Mucosa of stomach (tissue), 1 donor: ENCODE measurements at regions not wholly inside any gene's neighbourhood (a gene's known extent, or its start where the extent isn't known, plus 50 kb on each side); places are given as distances from the start of the nearest gene placed in this dataset.

Experiments
- H3K27me3 ChIP-seq: one replicate; pipeline ENCODE4 v1.7.0; 2013; ENCODE audit warnings: mild to moderate bottlenecking, low read length; ENCODE audit not compliant: control insufficient read depth, insufficient read depth
- H3K36me3 ChIP-seq: one replicate; pipeline ENCODE4 v1.7.0; 2013; ENCODE audit warnings: low read length; ENCODE audit not compliant: control insufficient read depth, insufficient read depth
- H3K4me1 ChIP-seq: one replicate; pipeline ENCODE4 v1.7.0; 2013; ENCODE audit warnings: mild to moderate bottlenecking, low read length; ENCODE audit not compliant: control insufficient read depth, insufficient read depth
- H3K4me3 ChIP-seq: one replicate; pipeline ENCODE4 v1.7.0; 2013; ENCODE audit warnings: low read length
- H3K9ac ChIP-seq: one replicate; pipeline ENCODE4 v1.7.0; 2013; ENCODE audit warnings: mild to moderate bottlenecking, low read length, moderate library complexity
- H3K9me3 ChIP-seq: one replicate; pipeline ENCODE4 v1.7.0; 2013; ENCODE audit warnings: mild to moderate bottlenecking, low read length, moderate library complexity; ENCODE audit not compliant: control insufficient read depth
- donor health status: Pancreatic carcinoma.

- H3K9ac ChIP-seq, result no peak overlapping the region
- H3K36me3 ChIP-seq, result no peaks in the 10 kb centered on the region
- no peak overlapping the region for H3K4me3 ChIP-seq
- H3K27me3 ChIP-seq, result no peaks in the 10 kb centered on the region
- H3K9me3 ChIP-seq, result no peaks in the 10 kb centered on the region
- H3K4me1 ChIP-seq, result no peaks in the 10 kb centered on the region
Measured at GRCh38 chr2:204081487-204082425, 145.2 kb downstream of the ICOS start.

GRCh38 chr2:204086167-204086566 is 149.6 kb downstream of the ICOS start:
- H3K27me3 ChIP-seq, result no peaks in the 10 kb centered on the region
- H3K9ac ChIP-seq, result no peak overlapping the region
- H3K4me1 ChIP-seq, result no peaks in the 10 kb centered on the region
- no peak overlapping the region for H3K4me3 ChIP-seq
- H3K9me3 ChIP-seq, result no peaks in the 10 kb centered on the region
- H3K36me3 ChIP-seq, result no peaks in the 10 kb centered on the region

DNA sequence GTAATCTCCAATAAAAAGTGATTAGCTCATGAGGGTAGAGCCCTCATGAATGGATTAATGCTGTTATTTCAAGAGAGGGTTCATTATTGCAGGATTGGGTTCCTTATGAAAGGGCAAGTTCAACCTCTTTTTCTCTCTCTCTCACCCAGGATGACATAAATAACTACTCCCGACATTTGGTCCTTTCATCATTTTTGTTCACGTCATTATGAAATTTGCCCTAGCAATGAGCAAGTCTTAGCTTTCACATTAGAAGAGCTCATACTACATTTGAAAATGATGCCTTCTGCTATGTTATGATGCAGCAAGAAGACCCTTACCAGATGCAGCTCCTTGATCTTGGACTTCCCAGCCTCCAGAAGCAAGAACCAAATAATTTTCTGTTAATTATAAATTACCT is 152.5 kb downstream of the ICOS start:
- no peak overlapping the region for H3K9ac ChIP-seq
- no peaks in the 10 kb centered on the region for H3K36me3 ChIP-seq
- H3K27me3 ChIP-seq, result no peaks in the 10 kb centered on the region
- H3K4me3 ChIP-seq, result no peak overlapping the region
- no peaks in the 10 kb centered on the region for H3K9me3 ChIP-seq
- no peaks in the 10 kb centered on the region for H3K4me1 ChIP-seq

DNA sequence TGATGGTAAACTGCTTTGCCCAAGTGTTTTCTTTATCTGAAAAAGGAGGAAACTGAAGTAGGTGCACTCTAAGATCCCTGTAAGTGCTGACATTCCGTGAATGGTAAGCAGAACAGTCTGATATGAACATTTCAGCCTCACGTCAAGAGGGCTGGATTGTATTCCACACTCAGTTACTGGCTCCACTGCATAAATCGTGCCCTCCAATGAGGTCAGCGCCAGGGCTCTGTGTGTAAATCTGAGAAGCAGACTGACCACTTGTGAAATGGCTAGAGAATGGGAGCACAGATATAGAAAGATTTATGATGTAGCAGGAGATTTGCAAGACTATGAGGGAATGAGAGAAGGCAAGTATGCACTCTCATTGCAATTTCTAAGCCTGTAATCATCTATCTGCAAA is 153.0 kb downstream of the ICOS start:
- no peaks in the 10 kb centered on the region for H3K9me3 ChIP-seq
- H3K4me1 ChIP-seq, result no peaks in the 10 kb centered on the region
- no peak overlapping the region for H3K4me3 ChIP-seq
- H3K36me3 ChIP-seq, result no peaks in the 10 kb centered on the region
- no peak overlapping the region for H3K9ac ChIP-seq
- no peaks in the 10 kb centered on the region for H3K27me3 ChIP-seq

DNA sequence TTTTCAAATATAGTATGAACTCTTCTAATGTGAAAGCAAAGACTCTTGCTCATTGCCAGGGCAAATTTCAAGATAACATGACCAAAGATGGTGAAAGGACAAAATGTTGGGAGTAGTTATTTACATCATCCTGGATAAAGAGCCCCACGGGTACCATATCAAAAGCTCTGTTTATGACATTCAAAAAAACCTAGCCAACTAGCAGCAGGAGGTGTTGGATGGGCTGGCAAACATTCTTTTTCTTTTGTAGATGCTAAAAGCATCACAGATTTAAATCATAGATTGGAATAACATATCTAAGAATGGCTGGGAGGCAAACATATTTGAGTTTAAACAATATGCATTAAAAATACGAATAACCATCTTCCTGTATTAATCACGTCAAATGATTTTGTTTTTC is 153.5 kb downstream of the ICOS start:
- no peak overlapping the region for H3K4me3 ChIP-seq
- no peaks in the 10 kb centered on the region for H3K9me3 ChIP-seq

GRCh38 chr2:204104811-204105210 is 168.2 kb downstream of the ICOS start:
- H3K4me1 ChIP-seq, result no peaks in the 10 kb centered on the region
- H3K9ac ChIP-seq, result no peak overlapping the region
- H3K27me3 ChIP-seq, result no peaks in the 10 kb centered on the region
- H3K4me3 ChIP-seq, result no peak overlapping the region
- no peaks in the 10 kb centered on the region for H3K36me3 ChIP-seq
- H3K9me3 ChIP-seq, result no peaks in the 10 kb centered on the region

More for the DNA sequence above, 153.5 kb downstream of the ICOS start:
- no peaks in the 10 kb centered on the region for H3K27me3 ChIP-seq
- no peaks in the 10 kb centered on the region for H3K4me1 ChIP-seq
- H3K9ac ChIP-seq, result no peak overlapping the region
- H3K36me3 ChIP-seq, result no peaks in the 10 kb centered on the region

GRCh38 chr2:204108330-204108751 is 171.8 kb downstream of the ICOS start:
- Histone ChIP-seq H3K9me3 (no peaks in the 10 kb centered on the region), H3K9ac (no peak overlapping the region), H3K36me3 (no peaks in the 10 kb centered on the region), H3K4me3 (no peak overlapping the region), H3K4me1 (no peaks in the 10 kb centered on the region), H3K27me3 (no peaks in the 10 kb centered on the region)

DNA sequence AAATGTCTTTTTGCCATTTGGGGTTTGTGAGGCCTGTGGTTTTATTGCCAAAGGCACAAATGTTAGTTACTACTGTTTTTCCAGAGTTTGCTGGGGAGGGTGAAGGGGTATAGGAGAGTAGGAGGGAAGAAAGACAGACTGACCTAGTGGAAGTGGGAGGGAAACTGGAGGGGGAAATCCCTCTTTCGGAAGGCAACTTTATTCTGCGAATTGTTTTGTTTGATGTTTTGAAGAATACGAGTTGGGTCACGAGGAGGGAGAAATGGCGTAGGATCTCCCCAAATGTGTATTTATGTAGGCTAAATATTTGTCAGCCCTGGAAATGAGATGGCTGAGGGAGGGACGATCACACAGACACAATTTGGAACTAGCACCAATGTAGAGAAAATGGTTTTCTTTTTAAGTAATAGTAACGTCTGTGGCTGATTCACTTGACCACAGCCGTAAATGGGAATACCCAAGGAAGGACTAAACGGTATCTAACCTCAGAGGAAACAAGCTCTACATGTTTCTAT is 172.3 kb downstream of the ICOS start:
- no peaks in the 10 kb centered on the region for H3K27me3 ChIP-seq
- no peaks in the 10 kb centered on the region for H3K9me3 ChIP-seq
- no peak overlapping the region for H3K4me3 ChIP-seq
- no peaks in the 10 kb centered on the region for H3K36me3 ChIP-seq
- no peaks in the 10 kb centered on the region for H3K4me1 ChIP-seq
- no peak overlapping the region for H3K9ac ChIP-seq

DNA sequence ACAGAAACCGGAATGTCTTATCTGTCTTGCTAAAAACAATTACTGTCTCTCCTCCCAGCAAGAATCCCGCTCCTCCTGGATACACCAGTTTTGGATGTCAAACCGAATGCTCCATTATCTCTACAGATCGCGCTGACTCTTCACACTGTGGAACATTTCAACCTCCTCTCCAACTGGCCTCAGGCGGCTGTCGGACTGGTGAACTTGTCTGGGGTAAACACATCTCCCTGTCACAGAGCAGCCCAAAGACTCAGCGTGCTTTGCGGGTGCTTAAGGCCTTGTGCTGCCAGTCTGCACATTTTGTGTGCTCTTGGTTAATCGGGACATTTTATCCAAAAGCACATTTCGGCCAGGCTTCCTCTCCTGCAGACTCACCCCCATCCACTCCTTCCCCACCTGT is 173.1 kb downstream of the ICOS start:
- Histone ChIP-seq H3K9ac (no peak overlapping the region), H3K27me3 (no peaks in the 10 kb centered on the region), H3K36me3 (no peaks in the 10 kb centered on the region), H3K4me3 (no peak overlapping the region), H3K4me1 (peaks cover 6% of the 10 kb centered on the region), H3K9me3 (no peaks in the 10 kb centered on the region)

DNA sequence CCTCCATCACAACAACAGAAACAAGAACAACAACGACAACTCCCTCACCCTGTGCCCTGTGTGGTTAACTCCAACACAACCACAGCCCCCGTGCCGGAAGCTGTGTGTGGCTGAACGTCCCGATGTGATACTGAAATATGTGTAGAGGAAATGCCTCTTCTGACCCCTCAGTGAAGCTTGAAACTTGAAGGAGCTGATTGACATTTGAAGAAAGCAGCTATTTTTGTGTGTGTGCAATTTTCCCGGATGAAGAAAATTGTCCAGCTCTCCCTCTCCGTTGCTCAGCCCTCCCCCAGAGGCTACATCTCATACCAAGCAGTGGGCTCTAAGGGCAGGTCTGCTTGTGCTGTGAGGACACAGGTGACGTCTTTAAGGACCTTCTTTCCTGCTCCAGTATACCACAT is 173.8 kb downstream of the ICOS start:
- Histone ChIP-seq H3K9ac (no peak overlapping the region), H3K27me3 (no peaks in the 10 kb centered on the region), H3K4me1 (peaks cover 12% of the 10 kb centered on the region), H3K9me3 (no peaks in the 10 kb centered on the region), H3K4me3 (no peak overlapping the region), H3K36me3 (no peaks in the 10 kb centered on the region)

- H3K9ac ChIP-seq, result no peak overlapping the region
- H3K9me3 ChIP-seq, result no peaks in the 10 kb centered on the region
- H3K36me3 ChIP-seq, result no peaks in the 10 kb centered on the region
- H3K4me3 ChIP-seq, result no peak overlapping the region
- no peaks in the 10 kb centered on the region for H3K27me3 ChIP-seq
- H3K4me1 ChIP-seq, result peaks cover 13% of the 10 kb centered on the region
Measured at GRCh38 chr2:204110751-204111516, 174.4 kb downstream of the ICOS start.
